Skeletal muscle tissue (tissue), 3 donors: ENCODE measurements at regions not wholly inside any gene's neighbourhood (a gene's known extent, or its start where the extent isn't known, plus 50 kb on each side); places are given as distances from the start of the nearest gene placed in this dataset.

Source experiments
- H3K27ac ChIP-seq: one replicate; pipeline ENCODE4 v1.7.0; 2013; ENCODE audit warnings: mild to moderate bottlenecking, low read depth, low read length, inconsistent platforms
- H3K27me3 ChIP-seq, 3 donors: one replicate each; pipeline ENCODE4 v1.7.0; 2013; ENCODE audit warnings: low read length in 3 of 3; ENCODE audit not compliant: control insufficient read depth in 3 of 3, insufficient read depth in 3 of 3
- H3K36me3 ChIP-seq, 3 donors: one replicate each; pipeline ENCODE4 v1.7.0; 2013; ENCODE audit warnings: low read length in 3 of 3; ENCODE audit not compliant: control insufficient read depth in 3 of 3, insufficient read depth in 3 of 3
- H3K4me1 ChIP-seq, 3 donors: one replicate each; pipeline ENCODE4 v1.7.0; 2013; ENCODE audit warnings: low read length in 3 of 3, mild to moderate bottlenecking in 3 of 3; ENCODE audit not compliant: control insufficient read depth in 3 of 3, insufficient read depth in 3 of 3
- H3K4me3 ChIP-seq, 3 donors: one replicate each; pipeline ENCODE4 v1.7.0; 2013; ENCODE audit warnings: low read length in 3 of 3
- H3K9ac ChIP-seq, 3 donors: one replicate each; pipeline ENCODE4 v1.7.0; 2013; ENCODE audit warnings: low read length in 3 of 3, mild to moderate bottlenecking in 3 of 3, moderate library complexity in 2 of 3, low read depth in 1 of 3
- H3K9me3 ChIP-seq, 3 donors: one replicate each; pipeline ENCODE4 v1.7.0; 2013; ENCODE audit warnings: low read length in 3 of 3; ENCODE audit not compliant: control insufficient read depth in 3 of 3
- donor health status: Osteomylitis.

- Histone ChIP-seq H3K27me3 (no peaks in the 10 kb centered on the region), H3K9ac (no peak overlapping the region), H3K9me3 (no peaks in the 10 kb centered on the region), H3K4me3 (no peak overlapping the region), H3K36me3 (no peaks in the 10 kb centered on the region), H3K27ac (no peak overlapping the region), H3K4me1 (no peaks in the 10 kb centered on the region)
Measured at GRCh38 chr7:81430761-81431160, 339.1 kb downstream of the HGF start.

- Histone ChIP-seq H3K9me3 (no peaks in the 10 kb centered on the region), H3K9ac (no peak overlapping the region), H3K27me3 (no peaks in the 10 kb centered on the region), H3K36me3 (no peaks in the 10 kb centered on the region), H3K4me1 (no peaks in the 10 kb centered on the region), H3K27ac (no peak overlapping the region), H3K4me3 (no peak overlapping the region)
Measured at GRCh38 chr7:81430150-81430549, 339.7 kb downstream of the HGF start.

GRCh38 chr7:81427461-81427860, 342.4 kb downstream of the HGF start:
- Histone ChIP-seq H3K27me3 (no peaks in the 10 kb centered on the region), H3K4me1 (no peaks in the 10 kb centered on the region), H3K36me3 (no peaks in the 10 kb centered on the region), H3K9me3 (no peaks in the 10 kb centered on the region), H3K27ac (no peak overlapping the region), H3K9ac (no peak overlapping the region), H3K4me3 (no peak overlapping the region)

- H3K9me3 ChIP-seq: no peaks in the 10 kb centered on the region
- no peaks in the 10 kb centered on the region for H3K36me3 ChIP-seq
- no peak overlapping the region for H3K9ac ChIP-seq
- H3K27ac ChIP-seq: no peak overlapping the region
- H3K4me1 ChIP-seq: no peaks in the 10 kb centered on the region
- no peak overlapping the region for H3K4me3 ChIP-seq
- no peaks in the 10 kb centered on the region for H3K27me3 ChIP-seq
Measured at GRCh38 chr7:81420526-81421226, 349.2 kb downstream of the HGF start.

GRCh38 chr7:81419731-81420130, 350.1 kb downstream of the HGF start:
- Histone ChIP-seq H3K4me3 (no peak overlapping the region), H3K9me3 (no peaks in the 10 kb centered on the region), H3K27me3 (no peaks in the 10 kb centered on the region), H3K36me3 (no peaks in the 10 kb centered on the region), H3K4me1 (no peaks in the 10 kb centered on the region), H3K9ac (no peak overlapping the region), H3K27ac (no peak overlapping the region)

- Histone ChIP-seq H3K4me3 (no peak overlapping the region), H3K36me3 (no peaks in the 10 kb centered on the region), H3K9ac (no peak overlapping the region), H3K27me3 (no peaks in the 10 kb centered on the region), H3K9me3 (no peaks in the 10 kb centered on the region), H3K4me1 (no peaks in the 10 kb centered on the region), H3K27ac (no peak overlapping the region)
Measured at GRCh38 chr7:81416659-81417058, 353.2 kb downstream of the HGF start.

GRCh38 chr7:81415181-81415580, 354.7 kb downstream of the HGF start:
- Histone ChIP-seq H3K27me3 (no peaks in the 10 kb centered on the region), H3K4me3 (no peak overlapping the region), H3K36me3 (no peaks in the 10 kb centered on the region), H3K9me3 (no peaks in the 10 kb centered on the region), H3K4me1 (no peaks in the 10 kb centered on the region), H3K27ac (no peak overlapping the region), H3K9ac (no peak overlapping the region)

GRCh38 chr7:81414411-81414810, 355.4 kb downstream of the HGF start:
- Histone ChIP-seq H3K9me3 (no peaks in the 10 kb centered on the region), H3K27me3 (no peaks in the 10 kb centered on the region)

GRCh38 chr7:81410471-81411117, 359.3 kb downstream of the HGF start:
- no peaks in the 10 kb centered on the region for H3K4me1 ChIP-seq

More at GRCh38 chr7:81414411-81414810, 355.4 kb downstream of the HGF start:
- Histone ChIP-seq H3K9ac (no peak overlapping the region), H3K4me3 (no peak overlapping the region), H3K27ac (no peak overlapping the region), H3K4me1 (no peaks in the 10 kb centered on the region), H3K36me3 (no peaks in the 10 kb centered on the region)

GRCh38 chr7:81408728-81409127, 361.1 kb downstream of the HGF start:
- Histone ChIP-seq H3K9me3 (no peaks in the 10 kb centered on the region), H3K9ac (no peak overlapping the region), H3K27ac (no peak overlapping the region), H3K4me1 (no peaks in the 10 kb centered on the region), H3K27me3 (no peaks in the 10 kb centered on the region), H3K36me3 (no peaks in the 10 kb centered on the region), H3K4me3 (no peak overlapping the region)

More at GRCh38 chr7:81410471-81411117, 359.3 kb downstream of the HGF start:
- H3K9me3 ChIP-seq: no peaks in the 10 kb centered on the region
- H3K36me3 ChIP-seq: no peaks in the 10 kb centered on the region
- H3K27ac ChIP-seq: no peak overlapping the region
- H3K4me3 ChIP-seq: no peak overlapping the region
- no peaks in the 10 kb centered on the region for H3K27me3 ChIP-seq
- H3K9ac ChIP-seq: no peak overlapping the region
